Right lobe of liver (tissue), 4 donors: ENCODE measurements at regions not wholly inside any gene's neighbourhood (a gene's known extent, or its start where the extent isn't known, plus 50 kb on each side); places are given as distances from the start of the nearest gene placed in this dataset.

Experiments used
- CTCF ChIP-seq, 4 donors: fragments of 200-600 bp in 3 of 4; fragments of 450-650 bp in 1 of 4; IDR thresholded peaks; one replicate each; pipeline versions ENCODE4 v1.5.1 to v1.8.0; 2016 to 2022; ENCODE audit warnings: antibody characterized with exemption in 4 of 4, mild to moderate bottlenecking in 2 of 4
- POLR2A ChIP-seq: fragments of 450-650 bp; IDR thresholded peaks from one replicate; pipeline ENCODE4 v1.6.1; 2017; ENCODE audit warnings: antibody characterized with exemption, mild to moderate bottlenecking
- donor health status: DM: no; HTN: no; CAD: no.
- donor health status: DM: no; HTN: no; CAD: no.
- donor health status: DM: no; HTN: yes; CAD: no.

- TF ChIP-seq POLR2A = no peak
- no peak for TF ChIP-seq CTCF (IDR thresholded peaks at IDR 0.05)
Observed at GRCh38 chr15:87224404-87224803, 1032.1 kb downstream of the NTRK3 start.
